ENCODE measurements at regions not wholly inside any gene's neighbourhood (a gene's known extent, or its start where the extent isn't known, plus 50 kb on each side); places are given as distances from the start of the nearest gene placed in this dataset.

DNA sequence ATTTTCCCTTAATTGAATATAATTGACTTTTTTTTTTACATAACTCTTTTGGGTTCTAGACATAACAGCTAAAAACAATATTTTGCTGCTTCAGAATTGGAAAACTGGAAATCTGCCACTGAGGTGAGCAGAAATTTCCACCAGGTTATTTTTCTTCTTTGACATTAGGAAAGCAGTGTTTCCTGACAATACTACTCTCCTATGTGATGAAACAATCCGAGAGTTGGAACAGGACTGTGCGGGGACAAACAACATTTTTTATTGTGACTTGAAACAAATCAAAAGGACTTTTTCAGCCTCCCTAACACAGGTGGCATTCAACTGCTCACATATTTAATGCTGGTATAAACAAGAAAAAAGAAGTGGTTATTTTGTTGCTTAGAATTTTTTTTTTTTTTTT lies 237.2 kb downstream of the RNF152 start:
- Histone ChIP-seq H3K9me3 (ENCODE audit: control insufficient read depth in 2 of 2, low read length in 2 of 2) (no peaks in the 10 kb centered on the region), H3K4me3 (ENCODE audit: low read length in 2 of 2) (no peak overlapping the region), H3K27ac (ENCODE audit: low read depth in 2 of 2, low read length in 2 of 2) (no peak overlapping the region), H3K27me3 (ENCODE audit: control insufficient read depth in 2 of 2, insufficient read depth in 2 of 2, low read length in 2 of 2) (no peaks in the 10 kb centered on the region), H3K9ac (ENCODE audit: low read depth in 1 of 2, low read length in 2 of 2) (no peak overlapping the region), H3K4me1 (ENCODE audit: control insufficient read depth in 2 of 2, insufficient read depth in 2 of 2, low read length in 2 of 2) (peaks cover 2 to 26% of the 10 kb centered on the region in 2 donors), H3K36me3 (ENCODE audit: control insufficient read depth in 2 of 2, insufficient read depth in 2 of 2, low read length in 2 of 2) (no peaks in the 10 kb centered on the region)

DNA sequence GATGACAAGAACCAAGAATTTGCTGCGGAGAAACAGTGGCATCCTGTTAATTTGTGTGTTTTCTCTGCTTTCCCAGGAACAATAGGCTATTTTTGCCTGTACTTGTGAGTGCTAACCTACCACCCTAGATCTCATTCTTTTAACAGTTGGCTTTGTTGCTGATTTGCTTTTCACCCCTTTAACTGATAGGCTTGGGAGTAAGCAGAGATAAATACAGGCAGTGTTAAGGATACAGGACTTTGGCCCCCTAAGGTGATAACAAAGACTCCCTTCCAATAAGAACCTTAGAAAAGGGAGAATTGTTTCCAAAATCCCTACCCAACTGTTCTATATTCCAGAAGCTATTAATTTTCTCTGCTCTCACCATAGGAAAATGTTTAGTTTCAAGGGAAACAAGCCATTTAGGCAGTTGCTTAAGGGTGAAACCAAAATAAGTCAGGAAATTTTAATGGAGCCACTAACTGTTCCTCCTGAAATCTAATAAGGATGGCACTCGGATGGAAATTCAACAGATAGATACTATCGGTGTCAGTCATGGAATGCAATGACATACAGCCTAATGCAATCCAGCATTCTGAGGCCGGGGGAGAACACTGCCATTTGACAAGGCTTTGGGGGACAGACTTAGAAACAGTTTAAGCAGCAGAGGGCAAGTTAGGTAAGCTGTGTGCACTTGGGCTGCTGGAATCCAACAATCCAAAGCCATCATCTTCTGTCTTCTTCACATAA lies 238.8 kb downstream of the RNF152 start:
- no peaks in the 10 kb centered on the region for H3K27me3 ChIP-seq (ENCODE audit: control insufficient read depth in 2 of 2, insufficient read depth in 2 of 2, low read length in 2 of 2)
- H3K36me3 ChIP-seq (ENCODE audit: control insufficient read depth in 2 of 2, insufficient read depth in 2 of 2, low read length in 2 of 2) = no peaks in the 10 kb centered on the region
- H3K27ac ChIP-seq (ENCODE audit: low read depth in 2 of 2, low read length in 2 of 2) = no peak overlapping the region
- H3K4me3 ChIP-seq (ENCODE audit: low read length in 2 of 2) = no peak overlapping the region
- no peaks in the 10 kb centered on the region for H3K9me3 ChIP-seq (ENCODE audit: control insufficient read depth in 2 of 2, low read length in 2 of 2)
- peaks cover 2 to 26% of the 10 kb centered on the region in 2 donors for H3K4me1 ChIP-seq (ENCODE audit: control insufficient read depth in 2 of 2, insufficient read depth in 2 of 2, low read length in 2 of 2)
- no peak overlapping the region for H3K9ac ChIP-seq (ENCODE audit: low read depth in 1 of 2, low read length in 2 of 2)

DNA sequence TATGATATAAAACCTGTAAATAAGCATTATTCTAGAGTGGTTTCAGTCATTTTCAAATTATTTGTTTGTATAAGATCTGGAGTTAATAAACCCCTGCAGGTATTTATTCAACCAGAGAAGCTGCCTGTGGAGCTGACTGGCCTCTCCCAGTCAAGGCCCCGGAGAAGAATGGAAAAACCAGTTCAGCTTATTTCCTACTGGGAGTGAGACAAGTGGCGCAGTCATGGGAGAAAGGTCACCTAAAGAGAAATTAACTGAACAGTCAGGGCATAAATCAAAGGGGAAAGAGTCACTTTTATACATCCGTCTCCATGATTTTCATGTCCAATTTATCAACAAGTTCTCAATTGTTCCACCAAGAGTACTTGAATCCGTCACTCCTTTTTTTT lies 240.9 kb downstream of the RNF152 start:
- peaks cover 2 to 26% of the 10 kb centered on the region in 2 donors for H3K4me1 ChIP-seq (ENCODE audit: control insufficient read depth in 2 of 2, insufficient read depth in 2 of 2, low read length in 2 of 2)
- no peaks in the 10 kb centered on the region for H3K36me3 ChIP-seq (ENCODE audit: control insufficient read depth in 2 of 2, insufficient read depth in 2 of 2, low read length in 2 of 2)
- no peaks in the 10 kb centered on the region for H3K27me3 ChIP-seq (ENCODE audit: control insufficient read depth in 2 of 2, insufficient read depth in 2 of 2, low read length in 2 of 2)
- no peak overlapping the region for H3K4me3 ChIP-seq (ENCODE audit: low read length in 2 of 2)
- H3K27ac ChIP-seq (ENCODE audit: low read depth in 2 of 2, low read length in 2 of 2) = peak overlapping the region; percentile 52 to 72
- no peaks in the 10 kb centered on the region for H3K9me3 ChIP-seq (ENCODE audit: control insufficient read depth in 2 of 2, low read length in 2 of 2)
- no peak overlapping the region for H3K9ac ChIP-seq (ENCODE audit: low read depth in 1 of 2, low read length in 2 of 2)

DNA sequence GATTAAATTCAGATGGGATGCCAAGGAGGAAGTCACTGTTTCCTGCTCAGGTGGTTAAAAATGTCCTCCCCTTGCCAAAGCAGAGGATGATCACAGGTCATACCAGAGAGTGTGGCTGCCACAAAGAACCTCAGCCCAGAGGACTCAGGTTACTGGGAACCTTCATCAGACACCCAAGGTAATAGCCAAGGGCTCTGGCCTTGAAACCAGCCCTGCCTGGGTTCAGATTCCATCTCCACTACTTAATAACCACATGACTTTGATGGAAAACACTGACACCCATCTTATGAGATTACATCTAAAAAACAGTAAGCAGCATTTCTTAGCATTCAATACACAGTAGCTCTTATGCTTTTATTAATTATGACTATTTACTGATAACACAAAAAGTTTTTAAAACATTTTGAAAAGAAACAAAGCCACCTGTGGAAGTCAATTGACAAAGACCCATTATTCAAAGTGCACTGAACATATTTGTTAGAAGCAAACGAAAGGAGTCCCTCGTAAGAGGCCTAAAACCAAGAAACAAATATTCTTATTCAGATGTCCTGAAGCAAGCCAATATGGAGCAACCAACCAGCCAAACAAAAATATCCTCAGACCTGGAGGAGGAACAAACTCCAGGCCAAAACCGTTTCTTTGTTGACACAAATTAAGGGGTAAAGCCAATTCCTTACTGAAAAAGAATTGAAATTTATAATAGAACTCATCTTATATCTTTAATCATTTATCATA lies 241.5 kb downstream of the RNF152 start:
- H3K4me3 ChIP-seq (ENCODE audit: low read length in 2 of 2) = no peak overlapping the region
- H3K27ac ChIP-seq (ENCODE audit: low read depth in 2 of 2, low read length in 2 of 2) = peak overlapping the region; percentile 52 to 72
- no peaks in the 10 kb centered on the region for H3K36me3 ChIP-seq (ENCODE audit: control insufficient read depth in 2 of 2, insufficient read depth in 2 of 2, low read length in 2 of 2)
- peaks cover 2 to 26% of the 10 kb centered on the region in 2 donors for H3K4me1 ChIP-seq (ENCODE audit: control insufficient read depth in 2 of 2, insufficient read depth in 2 of 2, low read length in 2 of 2)
- H3K9ac ChIP-seq (ENCODE audit: low read depth in 1 of 2, low read length in 2 of 2) = no peak overlapping the region
- H3K9me3 ChIP-seq (ENCODE audit: control insufficient read depth in 2 of 2, low read length in 2 of 2) = no peaks in the 10 kb centered on the region
- H3K27me3 ChIP-seq (ENCODE audit: control insufficient read depth in 2 of 2, insufficient read depth in 2 of 2, low read length in 2 of 2) = no peaks in the 10 kb centered on the region

DNA sequence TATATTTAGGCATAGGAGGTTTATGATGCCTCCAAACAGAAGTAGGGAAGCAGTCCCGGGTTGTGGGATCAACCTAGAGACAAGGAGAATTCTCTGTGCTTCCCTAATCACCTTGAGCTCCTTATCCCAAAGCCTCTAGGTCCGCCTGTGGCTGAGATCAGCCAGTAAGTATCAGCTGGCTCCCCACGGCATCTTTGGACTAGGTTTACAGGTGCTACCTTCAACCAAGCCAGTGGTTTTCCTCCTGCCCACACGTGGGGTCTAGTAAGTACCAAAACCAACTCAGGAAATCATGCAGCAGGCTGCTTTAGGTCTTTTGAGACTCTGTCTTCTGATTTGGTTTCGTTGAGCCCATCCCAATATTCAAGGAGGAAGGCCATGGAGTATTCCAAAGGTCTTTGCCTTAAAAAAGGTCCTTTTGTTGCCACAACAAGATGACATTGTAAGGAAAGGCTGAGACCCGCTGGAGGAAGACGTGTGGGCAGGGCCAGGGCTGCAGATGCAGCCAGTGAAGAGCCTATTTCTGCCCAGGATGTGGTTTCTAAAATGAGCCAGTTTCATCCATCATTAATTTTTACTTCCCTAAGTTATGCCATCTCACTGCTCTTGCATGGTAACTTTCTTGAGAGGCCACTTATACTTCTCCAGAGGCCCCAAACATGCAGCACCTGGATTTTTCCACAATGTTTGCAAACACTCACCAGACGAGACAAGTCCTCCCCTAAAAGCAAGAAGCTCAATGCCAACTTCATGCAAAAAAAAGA lies 248.7 kb downstream of the RNF152 start:
- no peaks in the 10 kb centered on the region for H3K36me3 ChIP-seq (ENCODE audit: control insufficient read depth in 2 of 2, insufficient read depth in 2 of 2, low read length in 2 of 2)
- peaks cover 0 to 3% of the 10 kb centered on the region in 2 donors for H3K4me1 ChIP-seq (ENCODE audit: control insufficient read depth in 2 of 2, insufficient read depth in 2 of 2, low read length in 2 of 2)
- no peaks in the 10 kb centered on the region for H3K27me3 ChIP-seq (ENCODE audit: control insufficient read depth in 2 of 2, insufficient read depth in 2 of 2, low read length in 2 of 2)
- H3K9me3 ChIP-seq (ENCODE audit: control insufficient read depth in 2 of 2, low read length in 2 of 2) = no peaks in the 10 kb centered on the region
- H3K4me3 ChIP-seq (ENCODE audit: low read length in 2 of 2) = no peak overlapping the region
- no peak overlapping the region for H3K27ac ChIP-seq (ENCODE audit: low read depth in 2 of 2, low read length in 2 of 2)
- H3K9ac ChIP-seq (ENCODE audit: low read depth in 1 of 2, low read length in 2 of 2) = no peak overlapping the region

DNA sequence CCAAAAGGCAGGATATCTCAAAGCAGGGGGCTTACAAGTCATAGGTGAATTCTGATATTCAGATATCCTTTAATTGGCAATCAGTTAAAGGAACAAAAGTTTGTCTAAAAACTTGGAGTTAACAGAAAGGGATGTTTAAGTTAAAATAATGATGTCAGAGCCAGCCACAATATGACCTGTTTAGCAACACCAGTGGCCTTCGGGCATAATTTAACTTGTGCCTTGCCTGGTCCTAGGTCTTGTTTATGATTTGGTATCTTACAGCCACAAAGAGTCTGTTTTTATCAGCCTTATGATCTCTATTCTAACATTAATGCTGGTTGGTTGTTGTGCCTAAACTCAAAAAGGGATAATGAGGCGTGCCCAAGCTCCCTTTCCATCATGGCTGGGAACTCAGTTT lies 252.9 kb downstream of the RNF152 start:
- Histone ChIP-seq H3K4me3 (ENCODE audit: low read length in 2 of 2) (no peak overlapping the region), H3K9ac (ENCODE audit: low read depth in 1 of 2, low read length in 2 of 2) (no peak overlapping the region), H3K36me3 (ENCODE audit: control insufficient read depth in 2 of 2, insufficient read depth in 2 of 2, low read length in 2 of 2) (no peaks in the 10 kb centered on the region), H3K4me1 (ENCODE audit: control insufficient read depth in 2 of 2, insufficient read depth in 2 of 2, low read length in 2 of 2) (peaks cover 21 to 39% of the 10 kb centered on the region in 2 donors), H3K27ac (ENCODE audit: low read depth in 2 of 2, low read length in 2 of 2) (no peak overlapping the region), H3K9me3 (ENCODE audit: control insufficient read depth in 2 of 2, low read length in 2 of 2) (no peaks in the 10 kb centered on the region), H3K27me3 (ENCODE audit: control insufficient read depth in 2 of 2, insufficient read depth in 2 of 2, low read length in 2 of 2) (no peaks in the 10 kb centered on the region)

DNA sequence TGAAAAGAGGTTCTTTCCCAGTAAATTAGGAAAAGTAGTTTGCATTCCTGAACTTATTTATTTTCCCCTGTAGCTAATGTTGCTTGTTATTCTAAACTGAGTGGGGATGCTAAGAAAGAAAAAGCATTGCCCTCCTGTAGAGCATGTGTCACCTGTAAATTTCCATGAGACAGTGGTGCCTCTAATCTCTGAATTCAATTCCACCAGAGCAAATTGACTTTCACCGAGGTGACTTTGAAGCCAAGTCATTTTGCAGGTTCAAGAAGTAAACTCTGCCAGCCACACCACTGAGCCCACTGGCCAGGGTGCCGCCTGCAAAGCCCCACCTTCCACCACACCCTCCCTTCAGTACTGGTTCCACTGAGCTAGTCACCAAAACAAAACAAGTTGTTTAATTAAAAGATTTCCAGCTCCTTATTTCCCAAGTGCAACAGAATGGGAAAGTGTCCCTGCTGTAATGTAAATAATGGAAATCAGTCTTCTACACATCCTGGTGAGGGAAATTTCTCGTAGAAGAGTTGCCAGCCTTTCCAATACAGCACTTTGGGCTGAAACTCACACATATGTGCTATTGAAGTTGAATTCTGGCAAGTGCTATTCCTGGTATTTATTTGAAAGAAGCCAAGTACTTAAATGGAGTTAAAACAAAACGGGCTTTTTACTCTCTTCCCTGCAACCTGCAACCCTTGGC lies 254.8 kb downstream of the RNF152 start:
- H3K4me1 ChIP-seq (ENCODE audit: control insufficient read depth in 2 of 2, insufficient read depth in 2 of 2, low read length in 2 of 2) = peaks cover 21 to 39% of the 10 kb centered on the region in 2 donors
- no peaks in the 10 kb centered on the region for H3K9me3 ChIP-seq (ENCODE audit: control insufficient read depth in 2 of 2, low read length in 2 of 2)
- H3K9ac ChIP-seq (ENCODE audit: low read depth in 1 of 2, low read length in 2 of 2) = no peak overlapping the region
- no peaks in the 10 kb centered on the region for H3K36me3 ChIP-seq (ENCODE audit: control insufficient read depth in 2 of 2, insufficient read depth in 2 of 2, low read length in 2 of 2)
- H3K4me3 ChIP-seq (ENCODE audit: low read length in 2 of 2) = no peak overlapping the region
- H3K27ac ChIP-seq (ENCODE audit: low read depth in 2 of 2, low read length in 2 of 2) = peak overlapping the region; percentile 53 to 90
- H3K27me3 ChIP-seq (ENCODE audit: control insufficient read depth in 2 of 2, insufficient read depth in 2 of 2, low read length in 2 of 2) = no peaks in the 10 kb centered on the region

DNA sequence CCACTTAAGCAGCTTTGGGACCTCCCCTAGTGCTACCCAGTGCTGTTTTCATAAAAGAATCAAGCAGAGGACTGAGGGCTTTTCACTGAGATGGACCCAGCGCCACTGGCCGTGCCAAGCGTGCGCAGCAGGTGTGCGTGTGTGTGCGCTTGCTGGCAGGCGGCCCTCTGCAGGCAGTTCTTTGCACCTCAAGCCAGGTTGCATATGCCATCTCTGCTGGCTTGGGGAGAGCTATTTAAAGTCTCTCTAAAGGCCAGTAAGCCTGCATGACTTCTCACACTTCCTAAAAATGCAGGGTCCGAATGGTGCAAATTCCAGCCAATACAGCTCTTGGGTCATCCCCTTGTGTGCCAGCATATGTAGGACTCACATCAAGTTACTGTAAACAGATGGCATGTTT lies 255.5 kb downstream of the RNF152 start:
- peak overlapping the region; percentile 85 to 90 for H3K27ac ChIP-seq (ENCODE audit: low read depth in 2 of 2, low read length in 2 of 2)

DNA sequence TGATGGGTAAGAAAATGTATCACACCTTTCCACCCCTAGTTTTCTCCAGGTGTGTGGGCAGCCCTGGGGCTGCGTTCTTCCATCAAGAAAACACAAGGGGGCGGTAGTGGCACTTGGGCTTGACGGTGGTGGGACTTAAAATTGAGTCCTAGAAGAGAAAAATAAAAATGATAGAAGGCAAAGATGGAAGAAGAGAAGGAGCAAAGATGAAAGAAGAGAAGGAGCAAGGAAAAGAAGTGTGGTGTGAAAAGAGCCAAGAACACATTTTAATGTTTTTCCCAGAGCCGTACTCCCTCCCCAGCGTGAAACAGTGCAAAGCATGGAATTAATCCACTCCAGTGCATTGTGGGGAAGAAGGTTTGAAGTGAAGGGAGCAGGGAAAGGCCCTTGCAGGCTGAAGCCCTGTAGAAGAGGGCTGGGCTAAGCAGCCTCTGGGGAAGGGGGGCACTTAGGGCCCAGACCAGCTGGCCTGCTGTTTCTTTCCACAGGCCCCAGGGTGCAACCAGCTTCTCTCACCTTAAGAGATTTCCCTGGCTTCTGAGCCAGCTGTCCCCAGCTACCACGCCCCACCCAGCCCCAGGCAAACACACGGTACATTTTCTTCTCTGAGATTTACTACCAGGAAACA lies 256.8 kb downstream of the RNF152 start:
- Histone ChIP-seq H3K9ac (ENCODE audit: low read depth in 1 of 2, low read length in 2 of 2) (peak overlapping the region; percentile 44 to 50), H3K9me3 (ENCODE audit: control insufficient read depth in 2 of 2, low read length in 2 of 2) (no peaks in the 10 kb centered on the region), H3K4me1 (ENCODE audit: control insufficient read depth in 2 of 2, insufficient read depth in 2 of 2, low read length in 2 of 2) (peaks cover 21 to 36% of the 10 kb centered on the region in 2 donors), H3K27me3 (ENCODE audit: control insufficient read depth in 2 of 2, insufficient read depth in 2 of 2, low read length in 2 of 2) (no peaks in the 10 kb centered on the region), H3K27ac (ENCODE audit: low read depth in 2 of 2, low read length in 2 of 2) (peak overlapping the region; percentile 85 to 90), H3K36me3 (ENCODE audit: control insufficient read depth in 2 of 2, insufficient read depth in 2 of 2, low read length in 2 of 2) (no peaks in the 10 kb centered on the region), H3K4me3 (ENCODE audit: low read length in 2 of 2) (peak overlapping the region; percentile 36 to 56)

More for the DNA sequence above, 255.5 kb downstream of the RNF152 start:
- Histone ChIP-seq H3K9me3 (ENCODE audit: control insufficient read depth in 2 of 2, low read length in 2 of 2) (no peaks in the 10 kb centered on the region), H3K4me1 (ENCODE audit: control insufficient read depth in 2 of 2, insufficient read depth in 2 of 2, low read length in 2 of 2) (peaks cover 21 to 36% of the 10 kb centered on the region in 2 donors), H3K4me3 (ENCODE audit: low read length in 2 of 2) (no peak overlapping the region), H3K27me3 (ENCODE audit: control insufficient read depth in 2 of 2, insufficient read depth in 2 of 2, low read length in 2 of 2) (no peaks in the 10 kb centered on the region), H3K36me3 (ENCODE audit: control insufficient read depth in 2 of 2, insufficient read depth in 2 of 2, low read length in 2 of 2) (no peaks in the 10 kb centered on the region), H3K9ac (ENCODE audit: low read depth in 1 of 2, low read length in 2 of 2) (peak overlapping the region in 1 of 2 donors; percentile 62)
